ENCODE measurements at regions not wholly inside any gene's neighbourhood (a gene's known extent, or its start where the extent isn't known, plus 50 kb on each side); places are given as distances from the start of the nearest gene placed in this dataset.

DNA sequence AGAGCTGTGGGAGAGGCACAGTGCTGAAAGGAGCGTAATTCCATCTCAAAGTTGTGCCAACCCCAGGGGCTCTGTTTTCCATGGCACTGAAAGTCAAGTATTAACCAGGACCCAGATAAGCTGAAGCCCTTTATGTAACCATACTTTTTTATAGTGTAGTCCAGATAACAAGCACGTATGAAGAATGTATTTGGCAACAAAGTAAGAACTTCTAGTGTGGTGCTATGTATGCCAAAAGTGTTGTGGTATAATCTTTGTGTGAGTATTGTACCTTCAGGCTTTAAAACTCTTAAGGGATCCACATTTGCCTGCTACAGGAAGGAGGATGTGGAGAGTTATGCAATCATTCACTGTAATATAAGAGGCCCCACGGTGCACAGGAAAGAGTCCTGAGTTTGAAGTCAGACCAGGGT lies 129.4 kb downstream of the IBTK start:
- Histone ChIP-seq H3K4me1 (no peaks in the 10 kb centered on the region), H3K4me3 (no peak overlapping the region), H3K27ac (no peak overlapping the region), H3K27me3 (no peaks in the 10 kb centered on the region), H3K36me3 (no peaks in the 10 kb centered on the region), H3K9me3 (no peaks in the 10 kb centered on the region)
- DNase-seq, result no peak
- intact Hi-C loops (cut with DNase I; ENCODE audit: low total_unique reads), result no loop called here
- TF ChIP-seq CTCF (IDR thresholded peaks at IDR 0.05), result no peak
- no peak for TF ChIP-seq EP300 (IDR thresholded peaks at IDR 0.05)
- TF ChIP-seq POLR2A (IDR thresholded peaks at IDR 0.05), result no peak
- no peak for TF ChIP-seq POLR2AphosphoS5 (IDR thresholded peaks at IDR 0.05)
- WGBS, 5 donors, result 16 to 36% (median 22%) methylated on average over 3 of the region's 3 CpGs

DNA sequence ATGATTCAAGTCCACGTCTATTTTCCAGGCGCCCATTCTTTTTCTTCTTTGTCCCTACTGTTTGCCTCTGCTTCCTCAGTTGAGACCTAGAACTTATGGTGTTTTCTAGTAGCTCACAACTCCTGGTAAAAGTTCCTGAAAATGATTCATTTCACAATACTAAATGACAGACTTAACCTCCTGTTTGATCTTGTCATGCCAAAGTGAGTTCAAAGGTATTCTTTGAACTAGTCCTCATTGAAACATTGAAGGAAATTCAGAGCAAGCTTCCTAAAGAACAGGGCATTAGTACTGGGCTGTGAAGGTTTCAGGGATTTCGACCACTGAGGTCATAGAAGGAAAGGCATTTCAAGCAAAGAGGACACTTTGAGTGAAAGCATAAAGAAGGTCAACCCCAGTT lies 132.8 kb downstream of the IBTK start:
- TF ChIP-seq EP300 (IDR thresholded peaks at IDR 0.05) (no peak), CTCF (IDR thresholded peaks at IDR 0.05) (no peak), POLR2A (IDR thresholded peaks at IDR 0.05) (no peak), POLR2AphosphoS5 (IDR thresholded peaks at IDR 0.05) (no peak)
- no peak overlapping the region for H3K4me3 ChIP-seq
- intact Hi-C loops (cut with DNase I; ENCODE audit: low total_unique reads), result no loop called here
- no peaks in the 10 kb centered on the region for H3K27me3 ChIP-seq
- H3K4me1 ChIP-seq, result no peaks in the 10 kb centered on the region
- peaks cover 0 to 8% (median 0%) of the 10 kb centered on the region in 4 donors for H3K9me3 ChIP-seq
- H3K36me3 ChIP-seq, result no peaks in the 10 kb centered on the region
- H3K27ac ChIP-seq, result no peak overlapping the region
- no peak for DNase-seq
- WGBS, 5 donors, result 89 to 96% (median 92%) methylated on average over 3 of the region's 3 CpGs

- no peaks in the 10 kb centered on the region for H3K27me3 ChIP-seq
- 82 to 89% (median 86%) methylated on average over 3 of the region's 3 CpGs for WGBS, 5 donors
- H3K27ac ChIP-seq, result no peak overlapping the region
- DNase-seq, result no peak
- intact Hi-C loops (cut with DNase I; ENCODE audit: low total_unique reads), result no loop called here
- H3K36me3 ChIP-seq, result no peaks in the 10 kb centered on the region
- no peaks in the 10 kb centered on the region for H3K4me1 ChIP-seq
- peaks cover 0 to 12% (median 0%) of the 10 kb centered on the region in 4 donors for H3K9me3 ChIP-seq
- no peak overlapping the region for H3K4me3 ChIP-seq
- TF ChIP-seq POLR2A (IDR thresholded peaks at IDR 0.05), result no peak
- no peak for TF ChIP-seq POLR2AphosphoS5 (IDR thresholded peaks at IDR 0.05)
- no peak for TF ChIP-seq EP300 (IDR thresholded peaks at IDR 0.05)
- TF ChIP-seq CTCF (IDR thresholded peaks at IDR 0.05), result no peak
Observed at GRCh38 chr6:82113231-82113630, 134.3 kb downstream of the IBTK start.

DNA sequence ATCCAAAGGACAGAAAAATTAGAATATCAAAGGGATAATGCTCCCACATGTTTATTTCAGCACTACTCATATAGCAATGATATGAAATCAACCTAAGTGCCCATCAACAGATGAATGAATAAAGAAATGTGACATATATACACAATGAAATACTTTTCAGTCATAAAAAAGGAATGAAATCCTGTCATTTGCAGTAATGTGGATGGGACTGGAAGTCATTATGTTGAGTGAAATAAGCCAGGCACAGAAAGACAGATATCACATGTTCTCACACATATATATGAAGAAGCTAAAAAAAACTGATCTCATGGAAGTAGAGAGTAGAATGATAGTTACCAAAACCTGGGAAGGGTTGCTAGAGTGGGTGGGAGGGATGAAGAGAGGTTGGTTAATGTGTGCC lies 135.7 kb downstream of the IBTK start:
- H3K27ac ChIP-seq, result no peak overlapping the region
- intact Hi-C loops (cut with DNase I; ENCODE audit: low total_unique reads), result no loop called here
- no peaks in the 10 kb centered on the region for H3K36me3 ChIP-seq
- no peak overlapping the region for H3K4me3 ChIP-seq
- TF ChIP-seq POLR2AphosphoS5 (IDR thresholded peaks at IDR 0.05), result no peak
- no peak for TF ChIP-seq POLR2A (IDR thresholded peaks at IDR 0.05)
- no peak for TF ChIP-seq EP300 (IDR thresholded peaks at IDR 0.05)
- TF ChIP-seq CTCF (IDR thresholded peaks at IDR 0.05), result no peak
- no peak for DNase-seq
- no peaks in the 10 kb centered on the region for H3K4me1 ChIP-seq
- no peaks in the 10 kb centered on the region for H3K27me3 ChIP-seq
- H3K9me3 ChIP-seq, result peaks cover 0 to 12% (median 0%) of the 10 kb centered on the region in 4 donors
